Sigmoid colon (tissue), 4 donors: ENCODE measurements at regions not wholly inside any gene's neighbourhood (a gene's known extent, or its start where the extent isn't known, plus 50 kb on each side); places are given as distances from the start of the nearest gene placed in this dataset.

ENCODE experiments used
- POLR2AphosphoS5 ChIP-seq, 4 donors: sonication (generic); formaldehyde crosslinking; IDR thresholded peaks; one replicate each; pipeline ENCODE4 v1.6.1; 2017; ENCODE audit warnings: antibody characterized with exemption in 4 of 4
- TF ChIP-seq, protein P1 (sequence below), 4 experiments: fragments of 450-650 bp in 3 of 4; fragments of 200-600 bp in 1 of 4; IDR thresholded peaks; one replicate each; pipeline ENCODE4 v1.5.1; 2016 to 2019; ENCODE audit warnings: antibody characterized with exemption in 4 of 4, mild to moderate bottlenecking in 3 of 4, moderate library complexity in 2 of 4

- TF ChIP-seq, protein P1, sequence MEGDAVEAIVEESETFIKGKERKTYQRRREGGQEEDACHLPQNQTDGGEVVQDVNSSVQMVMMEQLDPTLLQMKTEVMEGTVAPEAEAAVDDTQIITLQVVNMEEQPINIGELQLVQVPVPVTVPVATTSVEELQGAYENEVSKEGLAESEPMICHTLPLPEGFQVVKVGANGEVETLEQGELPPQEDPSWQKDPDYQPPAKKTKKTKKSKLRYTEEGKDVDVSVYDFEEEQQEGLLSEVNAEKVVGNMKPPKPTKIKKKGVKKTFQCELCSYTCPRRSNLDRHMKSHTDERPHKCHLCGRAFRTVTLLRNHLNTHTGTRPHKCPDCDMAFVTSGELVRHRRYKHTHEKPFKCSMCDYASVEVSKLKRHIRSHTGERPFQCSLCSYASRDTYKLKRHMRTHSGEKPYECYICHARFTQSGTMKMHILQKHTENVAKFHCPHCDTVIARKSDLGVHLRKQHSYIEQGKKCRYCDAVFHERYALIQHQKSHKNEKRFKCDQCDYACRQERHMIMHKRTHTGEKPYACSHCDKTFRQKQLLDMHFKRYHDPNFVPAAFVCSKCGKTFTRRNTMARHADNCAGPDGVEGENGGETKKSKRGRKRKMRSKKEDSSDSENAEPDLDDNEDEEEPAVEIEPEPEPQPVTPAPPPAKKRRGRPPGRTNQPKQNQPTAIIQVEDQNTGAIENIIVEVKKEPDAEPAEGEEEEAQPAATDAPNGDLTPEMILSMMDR (IDR thresholded peaks at IDR 0.05): no peak
- no peak for TF ChIP-seq POLR2AphosphoS5 (IDR thresholded peaks at IDR 0.05)
Observed at GRCh38 chr1:87218618-87219017, 110.1 kb upstream of the LMO4 start.
